HL-60 (cell line): ENCODE measurements at regions not wholly inside any gene's neighbourhood (a gene's known extent, or its start where the extent isn't known, plus 50 kb on each side); places are given as distances from the start of the nearest gene placed in this dataset.

Source experiments
- DNase-seq, 2 experiments: peaks; one replicate each; pipeline ENCODE4 v3.0.0-alpha.2; 2010 to 2020; ENCODE audit warnings: low read depth in 1 of 2, low spot score in 1 of 2
- H3K27ac ChIP-seq: fragments of 250-450 bp; sonication (Bioruptor Pico); replicated peaks from 2 replicates; pipeline ENCODE4 v1.5.1; 2020; ENCODE audit warnings: mild to moderate bottlenecking, moderate library complexity
- H3K27me3 ChIP-seq: fragments of 250-450 bp; sonication (Bioruptor Pico); 2 replicates; pipeline ENCODE4 v1.5.1; 2021; ENCODE audit warnings: mild to moderate bottlenecking, moderate library complexity; ENCODE audit not compliant: insufficient read depth, poor library complexity, severe bottlenecking
- H3K4me3 ChIP-seq: replicated peaks from 2 replicates; pipeline ENCODE4 v1.5.1; 2011; ENCODE audit warnings: mild to moderate bottlenecking, control low read depth, low read length; ENCODE audit not compliant: insufficient read depth
- CTCF ChIP-seq: IDR thresholded peaks from one replicate; pipeline ENCODE4 v1.5.1; 2011; ENCODE audit warnings: low read length, control low read depth, inconsistent platforms; ENCODE audit not compliant: insufficient read depth
- GABPA ChIP-seq: IDR thresholded peaks from 2 replicates; pipeline ENCODE4 v1.6.1; 2012; ENCODE audit warnings: low read depth
- POLR2AphosphoS5 ChIP-seq: IDR thresholded peaks from 2 replicates; pipeline ENCODE4 v1.6.1; 2012; ENCODE audit warnings: low read depth
- SPI1 ChIP-seq: IDR thresholded peaks from 2 replicates; pipeline ENCODE4 v1.6.1; 2012; ENCODE audit warnings: low read depth, mild to moderate bottlenecking, borderline replicate concordance
- TF ChIP-seq, protein P1 (sequence below): IDR thresholded peaks from 2 replicates; pipeline ENCODE4 v1.6.1; 2012; ENCODE audit warnings: low read depth; ENCODE audit not compliant: insufficient replicate concordance

DNA sequence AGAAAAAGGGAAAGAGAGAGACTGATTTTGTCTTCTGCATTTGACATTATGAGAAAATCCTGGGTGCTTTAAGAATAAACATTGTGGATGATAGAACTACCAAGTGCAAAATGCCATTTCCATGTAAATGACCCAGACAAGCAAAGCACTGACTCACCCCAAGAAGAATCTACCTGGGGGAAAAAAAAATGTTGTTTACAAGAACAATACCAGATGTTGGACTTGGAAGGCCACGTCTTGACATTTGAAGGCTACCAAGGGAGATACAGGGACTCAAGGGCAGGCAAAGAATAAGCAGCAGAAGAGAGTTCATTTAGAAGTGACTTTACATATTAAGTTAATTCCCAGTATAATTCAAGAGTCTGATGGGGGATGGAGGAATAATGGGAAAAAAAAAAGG lies 125.3 kb downstream of the TMEM114 start:
- H3K27me3 ChIP-seq, result no peaks in the 10 kb centered on the region
- no peak overlapping the region for H3K27ac ChIP-seq
- no peak for TF ChIP-seq POLR2AphosphoS5
- TF ChIP-seq GABPA, result no peak
- no peak for TF ChIP-seq CTCF

GRCh38 chr16:8459085-8459733 lies 131.1 kb downstream of the TMEM114 start:
- TF ChIP-seq GABPA (no peak), SPI1 (no peak), POLR2AphosphoS5 (no peak), CTCF (no peak)
- TF ChIP-seq, protein P1, sequence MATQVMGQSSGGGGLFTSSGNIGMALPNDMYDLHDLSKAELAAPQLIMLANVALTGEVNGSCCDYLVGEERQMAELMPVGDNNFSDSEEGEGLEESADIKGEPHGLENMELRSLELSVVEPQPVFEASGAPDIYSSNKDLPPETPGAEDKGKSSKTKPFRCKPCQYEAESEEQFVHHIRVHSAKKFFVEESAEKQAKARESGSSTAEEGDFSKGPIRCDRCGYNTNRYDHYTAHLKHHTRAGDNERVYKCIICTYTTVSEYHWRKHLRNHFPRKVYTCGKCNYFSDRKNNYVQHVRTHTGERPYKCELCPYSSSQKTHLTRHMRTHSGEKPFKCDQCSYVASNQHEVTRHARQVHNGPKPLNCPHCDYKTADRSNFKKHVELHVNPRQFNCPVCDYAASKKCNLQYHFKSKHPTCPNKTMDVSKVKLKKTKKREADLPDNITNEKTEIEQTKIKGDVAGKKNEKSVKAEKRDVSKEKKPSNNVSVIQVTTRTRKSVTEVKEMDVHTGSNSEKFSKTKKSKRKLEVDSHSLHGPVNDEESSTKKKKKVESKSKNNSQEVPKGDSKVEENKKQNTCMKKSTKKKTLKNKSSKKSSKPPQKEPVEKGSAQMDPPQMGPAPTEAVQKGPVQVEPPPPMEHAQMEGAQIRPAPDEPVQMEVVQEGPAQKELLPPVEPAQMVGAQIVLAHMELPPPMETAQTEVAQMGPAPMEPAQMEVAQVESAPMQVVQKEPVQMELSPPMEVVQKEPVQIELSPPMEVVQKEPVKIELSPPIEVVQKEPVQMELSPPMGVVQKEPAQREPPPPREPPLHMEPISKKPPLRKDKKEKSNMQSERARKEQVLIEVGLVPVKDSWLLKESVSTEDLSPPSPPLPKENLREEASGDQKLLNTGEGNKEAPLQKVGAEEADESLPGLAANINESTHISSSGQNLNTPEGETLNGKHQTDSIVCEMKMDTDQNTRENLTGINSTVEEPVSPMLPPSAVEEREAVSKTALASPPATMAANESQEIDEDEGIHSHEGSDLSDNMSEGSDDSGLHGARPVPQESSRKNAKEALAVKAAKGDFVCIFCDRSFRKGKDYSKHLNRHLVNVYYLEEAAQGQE, result no peak
- Histone ChIP-seq H3K27me3 (no peaks in the 10 kb centered on the region), H3K27ac (no peak overlapping the region), H3K4me3 (no peak overlapping the region)
- no peak for DNase-seq

More for the DNA sequence above, 125.3 kb downstream of the TMEM114 start:
- no peak overlapping the region for H3K4me3 ChIP-seq
- DNase-seq, result no peak

DNA sequence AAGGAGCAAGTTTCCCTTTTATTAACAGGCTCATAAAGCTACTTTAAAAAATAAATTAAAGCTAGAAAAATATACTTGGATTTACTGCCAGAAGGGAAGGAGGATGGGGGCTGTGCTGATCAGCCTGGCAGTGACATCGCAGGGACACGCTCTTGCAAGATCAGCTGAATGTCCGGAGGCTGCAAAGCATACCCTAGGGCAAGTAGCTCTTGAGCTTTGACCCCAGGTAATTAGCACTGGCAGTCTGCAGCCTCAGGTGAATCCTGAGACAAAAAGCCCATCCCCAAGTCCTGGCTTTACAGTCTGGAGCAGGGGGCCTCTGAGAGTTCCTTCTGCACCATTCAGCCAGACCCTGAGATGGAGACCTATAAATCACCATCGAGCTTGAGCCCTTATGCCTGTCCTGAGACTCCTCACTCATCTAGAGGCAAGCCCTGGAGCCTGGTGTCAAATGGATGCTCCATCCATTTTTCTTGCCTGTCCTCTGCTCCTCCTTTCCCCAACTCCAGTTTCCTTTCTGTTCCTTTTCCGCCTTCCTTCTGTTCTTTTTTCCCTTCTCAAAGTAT lies 131.7 kb downstream of the TMEM114 start:
- Histone ChIP-seq H3K27me3 (peaks cover 2% of the 10 kb centered on the region), H3K27ac (no peak overlapping the region), H3K4me3 (no peak overlapping the region)
- no peak for DNase-seq
- TF ChIP-seq POLR2AphosphoS5 (no peak), SPI1 (no peak), GABPA (no peak), CTCF (no peak)
- TF ChIP-seq, protein P1, result no peak

DNA sequence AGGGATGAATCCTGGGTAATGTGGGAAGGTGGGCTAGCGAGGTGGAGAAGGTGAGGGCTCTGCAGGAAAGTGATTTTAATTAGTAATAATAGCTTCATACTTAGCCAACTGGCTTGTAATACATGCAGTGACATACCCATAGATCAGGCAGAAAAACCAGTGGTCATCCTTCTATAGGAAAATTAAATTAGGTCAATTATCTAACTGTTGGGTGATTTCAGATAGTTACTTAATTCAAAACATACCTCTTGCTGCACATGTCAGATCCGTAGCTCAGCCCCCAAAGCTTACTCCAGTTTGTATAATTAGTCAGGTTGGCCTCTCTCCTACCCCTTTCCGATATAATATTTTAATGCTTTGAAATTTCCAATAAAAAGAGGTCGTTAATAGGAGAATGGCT lies 137.0 kb downstream of the TMEM114 start:
- Histone ChIP-seq H3K27me3 (peaks cover 5% of the 10 kb centered on the region), H3K4me3 (no peak overlapping the region), H3K27ac (no peak overlapping the region)
- TF ChIP-seq CTCF (no peak), POLR2AphosphoS5 (no peak), GABPA (no peak), SPI1 (no peak)
- TF ChIP-seq, protein P1, result no peak
- no peak for DNase-seq
